Activated T-helper 17 cell treated with anti-CD3 and anti-CD28 coated beads, Interleukin-2, amount 50 U/mL, for 72 hours (primary cell): ENCODE measurements at regions not wholly inside any gene's neighbourhood (a gene's known extent, or its start where the extent isn't known, plus 50 kb on each side); places are given as distances from the start of the nearest gene placed in this dataset.
"Not testable (repeated sequence)": the region's sequence is repeated elsewhere in the genome, so short reads cannot be mapped to it uniquely, and the experiment has no call there.

ENCODE experiments used
- ATAC-seq: fragments of 150-1000 bp; cut with Tn5 transposase; replicated peaks from 2 replicates; pipeline ENCODE4 v1.10.0; 2021; ENCODE audit warnings: mild to moderate bottlenecking, moderate library complexity
- H3K27ac Mint-ChIP-seq: one replicate; pipeline ENCODE4 v1.8.0; 2022; ENCODE audit warnings: mixed read lengths
- H3K27me3 Mint-ChIP-seq: one replicate; pipeline ENCODE4 v1.8.0; 2022; ENCODE audit warnings: mixed read lengths
- H3K36me3 Mint-ChIP-seq: one replicate; pipeline ENCODE4 v1.8.0; 2022; ENCODE audit warnings: low read depth, mild to moderate bottlenecking, mixed read lengths
- H3K4me1 Mint-ChIP-seq: one replicate; pipeline ENCODE4 v1.8.0; 2022; ENCODE audit warnings: mixed read lengths
- H3K4me3 Mint-ChIP-seq: one replicate; pipeline ENCODE4 v1.8.0; 2022; ENCODE audit warnings: mild to moderate bottlenecking, mixed read lengths
- H3K9me3 Mint-ChIP-seq: one replicate; pipeline ENCODE4 v1.8.0; 2022; ENCODE audit warnings: mixed read lengths

DNA sequence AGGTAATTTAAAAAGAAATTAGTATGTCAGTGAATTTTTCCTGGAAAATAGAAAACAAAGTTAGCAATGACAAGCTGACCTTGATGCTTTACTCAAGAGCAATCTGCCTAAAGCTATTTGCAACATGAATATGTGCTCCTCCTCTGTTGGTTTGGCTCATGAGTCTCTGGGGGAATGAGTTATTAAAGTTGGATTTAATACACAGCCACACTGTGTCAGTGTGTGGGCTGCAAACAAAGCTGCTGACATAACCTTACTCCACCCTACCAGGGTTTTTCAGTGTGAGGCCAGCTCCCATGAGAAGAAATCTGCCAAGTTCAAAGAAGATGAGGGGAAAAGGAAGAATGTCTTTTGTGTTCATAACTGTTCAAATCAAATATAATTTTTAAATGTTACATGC lies 280.5 kb downstream of the TLL1 start:
- Mint-ChIP-seq H3K9me3 (peaks cover 8% of the 10 kb centered on the region), H3K27ac (no peak overlapping the region), H3K27me3 (peaks cover 16% of the 10 kb centered on the region), H3K4me3 (no peak overlapping the region), H3K4me1 (no peaks in the 10 kb centered on the region), H3K36me3 (no peaks in the 10 kb centered on the region)
- ATAC-seq = no peak

- H3K4me1 Mint-ChIP-seq = no peaks in the 10 kb centered on the region
- H3K36me3 Mint-ChIP-seq = no peaks in the 10 kb centered on the region
- H3K27me3 Mint-ChIP-seq = peaks cover 5% of the 10 kb centered on the region
- H3K27ac Mint-ChIP-seq = no peak overlapping the region
- no peak overlapping the region for H3K4me3 Mint-ChIP-seq
- peaks cover 5% of the 10 kb centered on the region for H3K9me3 Mint-ChIP-seq
- no peak for ATAC-seq
Observed at GRCh38 chr4:166162327-166162726, 289.3 kb downstream of the TLL1 start.

GRCh38 chr4:166165829-166166420 lies 292.9 kb downstream of the TLL1 start:
- H3K9me3 Mint-ChIP-seq = no peaks in the 10 kb centered on the region
- H3K4me1 Mint-ChIP-seq = no peaks in the 10 kb centered on the region
- no peak overlapping the region for H3K4me3 Mint-ChIP-seq
- no peak overlapping the region for H3K27ac Mint-ChIP-seq
- ATAC-seq = peak; percentile 59
- H3K27me3 Mint-ChIP-seq = no peaks in the 10 kb centered on the region
- H3K36me3 Mint-ChIP-seq = no peaks in the 10 kb centered on the region

DNA sequence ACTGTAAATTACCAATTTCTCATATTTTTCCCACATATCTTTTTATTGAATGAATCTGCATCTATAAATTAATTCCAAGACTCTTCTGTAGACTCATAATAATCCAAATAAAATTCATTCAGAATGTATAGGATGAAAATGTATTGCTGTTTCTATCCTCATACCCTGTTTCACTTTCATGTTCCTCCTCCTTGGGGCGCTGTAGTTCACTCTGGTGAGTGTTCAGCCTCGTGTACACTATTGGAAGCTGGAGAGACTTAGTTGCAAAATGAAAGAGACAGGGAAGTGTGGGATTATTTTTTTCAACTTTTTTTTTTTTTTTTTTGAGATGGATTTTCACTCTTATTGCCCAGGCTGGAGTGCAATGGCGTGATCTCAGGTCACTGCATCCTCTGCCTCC lies 296.1 kb downstream of the TLL1 start:
- ATAC-seq = no peak
- H3K36me3 Mint-ChIP-seq = no peaks in the 10 kb centered on the region
- no peaks in the 10 kb centered on the region for H3K9me3 Mint-ChIP-seq
- H3K4me1 Mint-ChIP-seq = no peaks in the 10 kb centered on the region
- no peaks in the 10 kb centered on the region for H3K27me3 Mint-ChIP-seq
- H3K4me3 Mint-ChIP-seq = no peak overlapping the region
- H3K27ac Mint-ChIP-seq = no peak overlapping the region

GRCh38 chr4:166172619-166173018 lies 299.6 kb downstream of the TLL1 start:
- ATAC-seq = no peak
- no peaks in the 10 kb centered on the region for H3K36me3 Mint-ChIP-seq
- no peaks in the 10 kb centered on the region for H3K4me1 Mint-ChIP-seq
- H3K4me3 Mint-ChIP-seq = no peak overlapping the region
- no peaks in the 10 kb centered on the region for H3K27me3 Mint-ChIP-seq
- no peak overlapping the region for H3K27ac Mint-ChIP-seq
- no peaks in the 10 kb centered on the region for H3K9me3 Mint-ChIP-seq

DNA sequence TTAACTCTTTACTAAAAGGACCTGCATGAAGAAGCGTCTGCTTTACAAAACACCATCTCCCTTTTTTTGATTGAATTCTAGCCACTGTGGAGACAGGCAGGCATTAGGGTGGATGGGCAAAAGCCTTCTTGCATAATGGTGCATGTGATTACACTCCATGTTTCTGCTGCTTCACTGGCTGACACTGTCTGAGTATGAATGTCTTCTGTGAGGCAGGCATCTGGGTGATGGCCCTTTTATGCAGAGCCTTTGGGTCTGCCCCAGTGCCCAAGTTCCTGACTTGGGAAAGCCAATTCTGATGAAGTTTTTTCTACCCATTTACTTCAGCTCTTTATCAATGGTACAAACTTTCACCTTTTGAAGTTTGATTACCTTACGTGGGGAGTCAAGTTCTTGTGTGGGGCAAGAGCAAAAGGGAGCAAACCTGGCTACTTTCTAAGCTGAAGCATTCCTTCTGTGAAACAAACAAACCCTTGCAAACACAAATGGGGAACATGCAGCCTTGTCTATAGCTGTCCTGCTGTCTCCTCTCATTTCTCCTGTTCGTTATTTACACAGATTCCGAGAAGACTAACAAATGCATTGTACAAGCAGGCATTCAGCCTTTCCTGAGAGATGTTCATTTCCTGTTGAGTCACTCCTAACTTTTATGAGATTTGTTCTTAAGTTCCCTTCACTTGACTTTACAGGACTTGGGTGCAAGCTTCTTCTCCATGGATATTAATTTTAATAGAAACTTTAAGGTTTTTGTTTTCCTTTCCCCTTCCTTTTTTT lies 301.9 kb downstream of the TLL1 start:
- Mint-ChIP-seq H3K4me3 (no peak overlapping the region), H3K36me3 (no peaks in the 10 kb centered on the region), H3K9me3 (no peaks in the 10 kb centered on the region), H3K27ac (no peak overlapping the region), H3K27me3 (no peaks in the 10 kb centered on the region), H3K4me1 (no peaks in the 10 kb centered on the region)
- ATAC-seq = no peak

- Mint-ChIP-seq H3K4me3 (no peak overlapping the region), H3K27ac (no peak overlapping the region), H3K4me1 (no peaks in the 10 kb centered on the region), H3K27me3 (no peaks in the 10 kb centered on the region), H3K36me3 (no peaks in the 10 kb centered on the region), H3K9me3 (peaks cover 4% of the 10 kb centered on the region)
- no peak for ATAC-seq
Observed at GRCh38 chr4:166182145-166182544, 309.1 kb downstream of the TLL1 start.

DNA sequence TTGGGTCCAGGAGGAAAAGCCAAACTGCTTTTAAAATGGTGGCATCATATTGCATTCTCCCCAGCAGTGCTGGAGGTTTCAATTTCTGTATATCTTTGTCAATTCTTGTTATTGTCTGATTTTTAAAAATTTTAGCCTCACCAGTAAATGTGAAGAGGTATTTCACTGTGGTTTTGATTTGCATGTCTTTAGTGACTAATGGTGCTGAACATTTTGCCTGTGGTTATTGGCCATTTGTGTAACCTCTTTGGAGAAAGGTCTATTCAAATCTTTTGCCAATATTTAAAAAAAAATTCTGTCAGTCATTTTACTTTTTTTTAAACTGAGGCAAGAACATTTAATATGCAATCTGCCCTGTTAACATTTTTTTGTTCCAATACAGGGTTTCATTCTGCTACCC lies 322.1 kb downstream of the TLL1 start:
- no peak overlapping the region for H3K27ac Mint-ChIP-seq

DNA sequence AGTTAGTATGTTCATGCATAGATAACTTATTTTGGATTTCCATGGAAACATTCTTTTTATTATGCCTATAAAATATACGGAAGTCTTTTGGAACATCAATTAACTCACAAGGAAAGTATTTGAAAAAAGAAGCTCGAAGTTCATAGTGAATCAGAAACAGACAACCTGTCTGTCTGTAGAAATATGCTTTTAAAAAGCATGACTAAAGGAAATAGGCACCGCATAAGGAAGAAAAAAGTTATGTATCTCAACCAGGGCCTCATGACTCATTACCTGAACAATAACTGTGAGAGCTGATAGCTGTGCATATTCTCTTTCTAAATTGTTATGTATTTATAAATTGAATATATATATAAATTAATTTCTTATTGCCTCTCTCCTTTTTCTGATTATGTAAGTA lies 324.1 kb downstream of the TLL1 start:
- H3K9me3 Mint-ChIP-seq = peaks cover 4% of the 10 kb centered on the region
- H3K27me3 Mint-ChIP-seq = no peaks in the 10 kb centered on the region
- no peak overlapping the region for H3K27ac Mint-ChIP-seq
- H3K4me1 Mint-ChIP-seq = no peaks in the 10 kb centered on the region
- no peak overlapping the region for H3K4me3 Mint-ChIP-seq
- ATAC-seq = no peak
- no peaks in the 10 kb centered on the region for H3K36me3 Mint-ChIP-seq

More for the DNA sequence above, 322.1 kb downstream of the TLL1 start:
- Mint-ChIP-seq H3K4me3 (no peak overlapping the region), H3K36me3 (no peaks in the 10 kb centered on the region), H3K9me3 (peaks cover 4% of the 10 kb centered on the region), H3K27me3 (no peaks in the 10 kb centered on the region), H3K4me1 (no peaks in the 10 kb centered on the region)
- ATAC-seq = no peak

DNA sequence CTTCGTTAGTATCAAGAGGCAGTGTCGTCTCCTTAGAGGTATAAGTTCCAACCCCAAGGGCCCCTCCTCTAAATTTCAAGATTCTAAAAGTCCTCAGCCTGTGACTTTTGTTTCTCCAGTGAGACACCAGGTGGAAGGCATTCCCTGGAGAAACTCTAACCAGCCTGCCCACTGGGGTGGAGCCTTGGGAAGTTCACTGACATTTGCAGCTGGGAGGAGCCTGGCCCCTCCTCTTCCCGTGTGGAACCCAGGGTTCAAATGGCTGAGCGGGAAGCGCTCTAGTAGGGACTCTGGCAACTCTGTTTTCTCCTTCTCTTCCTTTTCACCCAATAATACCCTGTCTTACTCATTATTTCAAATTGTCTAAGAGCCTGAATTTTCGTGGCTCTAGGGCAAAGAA lies 325.0 kb downstream of the TLL1 start:
- Mint-ChIP-seq H3K4me3 (no peak overlapping the region), H3K27me3 (no peaks in the 10 kb centered on the region), H3K36me3 (no peaks in the 10 kb centered on the region), H3K9me3 (peaks cover 4% of the 10 kb centered on the region), H3K4me1 (no peaks in the 10 kb centered on the region), H3K27ac (no peak overlapping the region)
- no peak for ATAC-seq

DNA sequence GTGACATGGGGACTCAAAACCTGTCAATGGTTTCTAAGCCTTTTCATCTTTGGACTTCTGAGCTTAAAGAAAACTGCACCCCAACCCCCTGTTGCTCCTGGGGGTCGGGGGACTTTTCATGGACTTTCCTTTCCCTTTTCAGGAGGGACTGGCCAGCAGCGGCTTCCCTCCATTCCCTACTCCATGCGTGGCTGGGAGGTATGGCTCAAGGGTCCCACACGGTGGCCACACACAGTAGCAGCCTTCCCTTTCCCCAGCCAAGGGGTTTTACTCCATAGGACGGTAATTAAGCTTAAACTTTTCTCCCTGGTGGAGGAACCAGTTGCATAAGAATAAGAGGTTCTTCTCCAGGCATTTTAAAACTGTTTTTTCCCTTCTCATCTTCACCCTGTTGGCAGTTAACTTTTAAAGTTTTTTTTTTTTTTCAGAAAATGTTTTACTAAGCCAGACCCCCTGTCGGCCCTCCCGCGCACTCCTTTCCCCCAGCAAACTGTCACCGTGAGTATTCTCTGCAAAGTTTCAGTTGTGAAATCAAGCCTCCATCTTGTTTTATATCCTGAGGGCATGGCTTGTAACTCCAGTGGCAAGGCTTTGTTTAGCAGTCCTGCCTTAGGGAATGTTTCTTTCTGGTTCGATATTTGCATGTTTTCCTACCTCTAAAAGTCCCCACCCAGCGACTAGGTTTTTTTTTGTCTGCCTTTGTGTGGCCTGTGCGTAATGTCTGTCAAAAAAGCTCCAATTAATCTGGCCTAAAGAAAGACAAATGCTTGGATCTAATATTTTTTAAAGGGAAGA lies 325.7 kb downstream of the TLL1 start:
- H3K27me3 Mint-ChIP-seq = no peaks in the 10 kb centered on the region
- H3K27ac Mint-ChIP-seq = no peak overlapping the region
- no peaks in the 10 kb centered on the region for H3K4me1 Mint-ChIP-seq
- H3K9me3 Mint-ChIP-seq = peaks cover 4% of the 10 kb centered on the region
- H3K36me3 Mint-ChIP-seq = no peaks in the 10 kb centered on the region
- H3K4me3 Mint-ChIP-seq = no peak overlapping the region
- no peak for ATAC-seq

- peaks cover 3% of the 10 kb centered on the region for H3K9me3 Mint-ChIP-seq
- H3K36me3 Mint-ChIP-seq = no peaks in the 10 kb centered on the region
- no peak overlapping the region for H3K27ac Mint-ChIP-seq
- no peaks in the 10 kb centered on the region for H3K4me1 Mint-ChIP-seq
- no peak overlapping the region for H3K4me3 Mint-ChIP-seq
- ATAC-seq = no peak
- H3K27me3 Mint-ChIP-seq = no peaks in the 10 kb centered on the region
Observed at GRCh38 chr4:166202991-166203390, 330.0 kb downstream of the TLL1 start.

- H3K4me1 Mint-ChIP-seq, H3K27ac Mint-ChIP-seq, H3K27me3 Mint-ChIP-seq, ATAC-seq, H3K36me3 Mint-ChIP-seq, H3K4me3 Mint-ChIP-seq: not testable (repeated sequence)
- peaks cover 23% of the 10 kb centered on the region for H3K9me3 Mint-ChIP-seq
Observed at GRCh38 chr4:166212326-166212725, 339.3 kb downstream of the TLL1 start.

- Mint-ChIP-seq H3K4me3 (no peak overlapping the region), H3K9me3 (peaks cover 4% of the 10 kb centered on the region), H3K4me1 (no peaks in the 10 kb centered on the region), H3K27ac (no peak overlapping the region), H3K36me3 (no peaks in the 10 kb centered on the region), H3K27me3 (no peaks in the 10 kb centered on the region)
- no peak for ATAC-seq
Observed at GRCh38 chr4:166222271-166222670, 349.2 kb downstream of the TLL1 start.

- no peak overlapping the region for H3K4me3 Mint-ChIP-seq
- H3K27me3 Mint-ChIP-seq = no peaks in the 10 kb centered on the region
- ATAC-seq = no peak
Observed at GRCh38 chr4:166228112-166228511, 355.1 kb downstream of the TLL1 start.

More at GRCh38 chr4:166228112-166228511, 355.1 kb downstream of the TLL1 start:
- Mint-ChIP-seq H3K4me1 (no peaks in the 10 kb centered on the region), H3K27ac (no peak overlapping the region), H3K36me3 (no peaks in the 10 kb centered on the region), H3K9me3 (no peaks in the 10 kb centered on the region)
